ENCODE measurements at regions not wholly inside any gene's neighbourhood (a gene's known extent, or its start where the extent isn't known, plus 50 kb on each side); places are given as distances from the start of the nearest gene placed in this dataset.

DNA sequence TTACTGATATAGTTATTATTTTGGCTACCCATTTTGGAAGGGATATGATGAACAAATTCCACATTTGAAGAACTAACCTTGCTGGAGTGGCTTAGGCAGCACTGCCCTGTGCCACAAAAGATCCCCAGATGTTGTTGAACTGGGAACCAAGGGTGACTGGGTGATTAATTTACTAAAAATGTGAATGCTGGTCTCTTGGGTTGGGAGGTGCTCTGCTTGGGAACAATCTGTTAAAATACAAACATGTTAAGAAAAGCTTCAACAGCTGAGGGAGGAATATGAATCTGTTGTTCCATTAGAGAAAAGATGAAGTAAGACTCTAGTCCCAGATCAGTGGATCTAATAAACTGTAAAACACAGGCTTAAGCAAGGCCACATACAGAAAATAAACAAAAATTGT is 1860.1 kb downstream of the SUCLG1 start:
- Mint-ChIP-seq H3K27ac (ENCODE audit: unreplicated experiment) (no peak overlapping the region), H3K27me3 (ENCODE audit: low read depth) (peaks cover 8% of the 10 kb centered on the region), H3K4me3 (ENCODE audit: unreplicated experiment) (no peak overlapping the region), H3K4me1 (ENCODE audit: low read depth) (no peaks in the 10 kb centered on the region), H3K36me3 (ENCODE audit: low read depth) (no peaks in the 10 kb centered on the region), H3K9me3 (ENCODE audit: low read depth) (peaks cover 4% of the 10 kb centered on the region)
- no peak for DNase-seq (ENCODE audit: low spot score)
- TF ChIP-seq, protein P1, sequence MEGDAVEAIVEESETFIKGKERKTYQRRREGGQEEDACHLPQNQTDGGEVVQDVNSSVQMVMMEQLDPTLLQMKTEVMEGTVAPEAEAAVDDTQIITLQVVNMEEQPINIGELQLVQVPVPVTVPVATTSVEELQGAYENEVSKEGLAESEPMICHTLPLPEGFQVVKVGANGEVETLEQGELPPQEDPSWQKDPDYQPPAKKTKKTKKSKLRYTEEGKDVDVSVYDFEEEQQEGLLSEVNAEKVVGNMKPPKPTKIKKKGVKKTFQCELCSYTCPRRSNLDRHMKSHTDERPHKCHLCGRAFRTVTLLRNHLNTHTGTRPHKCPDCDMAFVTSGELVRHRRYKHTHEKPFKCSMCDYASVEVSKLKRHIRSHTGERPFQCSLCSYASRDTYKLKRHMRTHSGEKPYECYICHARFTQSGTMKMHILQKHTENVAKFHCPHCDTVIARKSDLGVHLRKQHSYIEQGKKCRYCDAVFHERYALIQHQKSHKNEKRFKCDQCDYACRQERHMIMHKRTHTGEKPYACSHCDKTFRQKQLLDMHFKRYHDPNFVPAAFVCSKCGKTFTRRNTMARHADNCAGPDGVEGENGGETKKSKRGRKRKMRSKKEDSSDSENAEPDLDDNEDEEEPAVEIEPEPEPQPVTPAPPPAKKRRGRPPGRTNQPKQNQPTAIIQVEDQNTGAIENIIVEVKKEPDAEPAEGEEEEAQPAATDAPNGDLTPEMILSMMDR (IDR thresholded peaks at IDR 0.05), result no peak

DNA sequence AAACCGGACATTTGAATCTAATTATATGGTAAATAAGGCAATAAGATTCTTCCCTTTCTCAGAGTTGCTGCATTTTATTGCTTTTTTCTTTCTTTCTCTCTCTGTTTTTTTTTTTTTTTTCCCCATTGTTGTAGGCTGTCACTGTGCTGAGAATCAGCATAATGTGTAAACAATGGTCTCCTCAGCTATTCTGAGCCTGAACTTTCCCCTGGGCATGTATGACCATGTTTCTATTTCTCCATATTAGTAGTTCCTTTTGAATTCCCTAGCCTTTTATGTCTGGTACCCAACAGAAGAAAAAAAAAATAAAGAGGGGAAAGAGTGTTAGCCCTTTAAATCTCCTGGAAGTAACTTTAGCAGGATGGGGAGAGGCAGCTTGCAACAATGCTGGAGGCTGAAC is 1862.5 kb downstream of the SUCLG1 start:
- Mint-ChIP-seq H3K27ac (ENCODE audit: unreplicated experiment) (no peak overlapping the region), H3K9me3 (ENCODE audit: low read depth) (peaks cover 4% of the 10 kb centered on the region)

DNA sequence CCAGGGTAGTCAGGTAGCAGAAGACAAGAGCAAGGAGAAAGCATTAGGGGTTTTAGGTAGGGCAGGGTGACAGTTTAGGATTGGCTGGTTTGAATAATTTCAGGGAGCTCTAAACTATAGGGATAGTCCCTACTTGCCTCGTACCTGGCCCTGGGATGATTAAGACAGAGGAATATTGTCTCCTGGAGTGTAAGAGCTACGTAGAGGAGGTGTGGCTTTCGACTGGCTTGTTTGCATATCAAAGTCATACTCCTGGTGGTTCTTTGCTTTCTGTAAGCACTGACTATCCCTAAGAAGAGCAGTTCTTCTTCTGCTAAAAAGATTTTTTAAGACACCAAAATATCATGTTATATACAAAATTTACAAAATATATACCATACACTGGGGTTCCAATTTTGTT is 1867.4 kb downstream of the SUCLG1 start:
- Mint-ChIP-seq H3K4me1 (ENCODE audit: low read depth) (no peaks in the 10 kb centered on the region), H3K36me3 (ENCODE audit: low read depth) (no peaks in the 10 kb centered on the region), H3K27me3 (ENCODE audit: low read depth) (peaks cover 11% of the 10 kb centered on the region), H3K9me3 (ENCODE audit: low read depth) (peaks cover 4% of the 10 kb centered on the region), H3K4me3 (ENCODE audit: unreplicated experiment) (no peak overlapping the region), H3K27ac (ENCODE audit: unreplicated experiment) (no peak overlapping the region)
- no peak for DNase-seq (ENCODE audit: low spot score)
- TF ChIP-seq, protein P1 (IDR thresholded peaks at IDR 0.05), result no peak

More for the DNA sequence above, 1862.5 kb downstream of the SUCLG1 start:
- Mint-ChIP-seq H3K27me3 (ENCODE audit: low read depth) (peaks cover 9% of the 10 kb centered on the region), H3K4me3 (ENCODE audit: unreplicated experiment) (no peak overlapping the region), H3K36me3 (ENCODE audit: low read depth) (no peaks in the 10 kb centered on the region), H3K4me1 (ENCODE audit: low read depth) (no peaks in the 10 kb centered on the region)
- no peak for DNase-seq (ENCODE audit: low spot score)
- TF ChIP-seq, protein P1 (IDR thresholded peaks at IDR 0.05), result no peak

DNA sequence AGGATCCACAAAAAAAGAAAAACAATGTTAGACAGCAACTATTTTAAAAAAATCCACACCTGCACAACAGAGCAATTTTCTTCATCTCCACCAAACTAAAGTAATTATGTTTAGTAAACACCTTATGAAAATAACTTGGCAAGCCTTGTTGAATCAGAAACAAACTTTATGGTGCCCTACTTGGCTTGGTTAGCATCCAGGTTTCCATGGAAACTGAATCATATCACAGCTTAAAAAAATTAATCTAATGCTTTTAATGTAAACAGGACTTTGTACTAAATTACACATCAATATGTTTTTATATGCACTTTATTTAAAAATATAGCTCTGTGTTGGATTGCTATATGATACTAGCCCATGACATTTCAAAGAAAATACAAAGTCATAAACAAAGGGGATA is 1882.4 kb downstream of the SUCLG1 start:
- Mint-ChIP-seq H3K27me3 (ENCODE audit: low read depth) (no peaks in the 10 kb centered on the region), H3K36me3 (ENCODE audit: low read depth) (no peaks in the 10 kb centered on the region), H3K9me3 (ENCODE audit: low read depth) (peaks cover 13% of the 10 kb centered on the region), H3K4me1 (ENCODE audit: low read depth) (no peaks in the 10 kb centered on the region), H3K4me3 (ENCODE audit: unreplicated experiment) (no peak overlapping the region), H3K27ac (ENCODE audit: unreplicated experiment) (no peak overlapping the region)
- DNase-seq (ENCODE audit: low spot score), result no peak
- TF ChIP-seq, protein P1 (IDR thresholded peaks at IDR 0.05), result no peak

DNA sequence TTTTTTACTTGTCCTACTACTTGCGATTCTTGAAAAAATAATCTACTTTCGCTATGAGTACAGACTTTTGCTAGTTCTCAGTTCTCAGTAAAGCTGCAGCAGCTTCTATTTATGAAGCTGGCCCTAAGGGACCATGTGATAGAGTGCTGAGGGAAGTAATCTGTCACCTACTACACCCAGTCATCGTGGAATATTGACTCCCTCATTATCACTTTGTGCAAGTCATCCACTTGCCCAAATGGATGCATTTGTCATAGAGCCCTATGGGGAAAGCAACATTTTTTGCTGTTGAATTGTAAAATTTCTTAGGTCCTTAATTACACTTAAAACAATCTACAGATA is 1919.8 kb downstream of the SUCLG1 start:
- H3K27ac Mint-ChIP-seq (ENCODE audit: unreplicated experiment), result no peak overlapping the region
- no peak overlapping the region for H3K4me3 Mint-ChIP-seq (ENCODE audit: unreplicated experiment)

More for the DNA sequence above, 1919.8 kb downstream of the SUCLG1 start:
- H3K36me3 Mint-ChIP-seq (ENCODE audit: low read depth), result no peaks in the 10 kb centered on the region
- no peak for DNase-seq (ENCODE audit: low spot score)
- TF ChIP-seq, protein P1 (IDR thresholded peaks at IDR 0.05), result no peak
- no peaks in the 10 kb centered on the region for H3K27me3 Mint-ChIP-seq (ENCODE audit: low read depth)
- H3K9me3 Mint-ChIP-seq (ENCODE audit: low read depth), result no peaks in the 10 kb centered on the region
- H3K4me1 Mint-ChIP-seq (ENCODE audit: low read depth), result no peaks in the 10 kb centered on the region

All from chondrocyte (in vitro differentiated cells).